Cortex of kidney (tissue), 1 donor: ENCODE measurements at regions not wholly inside any gene's neighbourhood (a gene's known extent, or its start where the extent isn't known, plus 50 kb on each side); places are given as distances from the start of the nearest gene placed in this dataset.

Experiments
- DNase-seq: peaks from one replicate; lab custom pipeline; 2025; lab: John Stamatoyannopoulos, UW

DNA sequence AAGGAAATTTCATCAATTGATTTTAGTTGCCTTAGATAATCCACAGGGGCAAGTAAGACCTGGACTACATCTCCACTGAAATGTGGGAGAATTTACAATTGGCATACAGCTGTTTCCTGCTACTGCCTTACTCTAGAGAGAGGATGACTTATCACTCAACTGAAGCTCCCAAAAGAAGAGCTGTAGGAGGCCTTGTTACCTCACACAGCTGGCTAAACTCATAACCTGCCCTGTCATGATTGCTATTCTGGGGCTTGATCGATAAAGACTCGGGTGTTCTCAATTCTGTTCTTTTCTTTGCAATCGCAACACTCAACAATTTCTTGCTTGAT, 1396.4 kb downstream of the EFNB2 start:
- DNase-seq: no peak

DNA sequence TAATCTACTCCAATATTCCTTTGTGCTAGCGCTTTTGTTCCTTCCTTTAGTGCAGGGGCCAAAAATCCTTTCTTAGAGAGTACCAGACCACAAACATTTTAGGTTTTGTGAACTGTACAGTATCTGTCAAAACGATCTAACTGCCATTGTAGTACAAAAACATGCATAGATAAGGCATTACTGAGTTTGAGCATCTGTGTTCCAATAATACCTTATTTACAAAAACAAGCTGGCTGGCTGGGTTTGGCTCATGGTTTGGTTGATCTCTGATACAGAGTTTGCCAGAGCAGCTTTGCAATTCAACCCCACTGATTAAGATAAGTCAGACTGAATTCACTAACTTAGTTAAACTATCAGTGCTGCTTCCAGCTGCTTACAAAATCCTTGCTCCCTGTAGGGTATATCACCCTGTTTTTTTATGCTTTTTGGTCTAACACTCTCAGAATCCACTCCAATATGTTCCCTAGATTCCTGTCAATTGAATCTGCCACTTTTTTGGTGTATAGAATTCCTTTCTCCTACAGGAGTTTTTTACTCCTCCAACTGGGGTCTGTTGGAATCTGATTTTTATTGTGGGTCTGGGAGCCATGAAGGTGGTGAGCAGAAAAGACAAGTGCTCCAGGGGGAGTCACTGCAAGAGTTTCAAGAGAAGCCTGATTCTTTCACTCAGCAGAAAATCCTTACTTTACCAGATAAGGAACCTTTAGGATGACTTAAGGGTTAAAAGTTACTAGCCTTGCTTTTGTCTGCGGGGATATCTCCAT, 1399.4 kb downstream of the EFNB2 start:
- no peak for DNase-seq

DNA sequence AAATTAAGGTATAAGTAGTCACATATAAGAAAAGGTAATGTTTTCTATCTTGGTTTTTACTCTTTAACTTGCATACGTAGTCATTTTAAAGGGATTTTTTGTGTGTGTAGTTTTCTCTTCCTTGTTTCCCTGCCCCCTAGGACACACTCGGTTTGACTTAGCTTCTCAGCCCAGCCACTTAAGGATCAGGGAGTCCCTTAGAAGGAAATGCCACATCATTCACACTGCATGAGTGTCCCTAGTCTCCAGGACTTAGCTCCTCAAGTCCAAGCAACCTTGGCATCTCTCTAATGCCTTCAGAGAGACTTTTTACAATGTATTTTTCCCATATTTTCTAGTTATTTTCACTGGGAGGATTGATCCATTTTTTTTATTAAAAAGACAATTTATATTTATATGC, 1407.7 kb downstream of the EFNB2 start:
- no peak for DNase-seq

DNA sequence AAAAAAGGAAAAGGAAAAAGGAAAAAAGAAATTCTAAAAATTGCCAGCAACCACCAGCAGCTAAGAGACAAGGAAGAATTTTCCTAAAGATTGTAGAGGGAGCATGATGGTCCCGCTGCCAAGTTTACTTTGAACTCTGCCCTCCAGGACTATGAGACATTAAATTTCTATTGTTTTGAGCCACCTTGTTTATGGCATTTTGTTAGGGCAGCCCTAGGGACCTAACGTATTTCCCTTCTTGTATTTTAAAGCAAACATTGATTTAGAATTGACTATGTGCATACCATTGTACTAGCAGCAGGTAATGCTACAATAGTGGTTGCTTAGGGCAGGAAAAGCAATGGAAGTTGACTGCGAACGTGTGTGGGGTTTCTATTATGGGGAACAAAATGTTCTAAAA, 1414.2 kb downstream of the EFNB2 start:
- no peak for DNase-seq

DNA sequence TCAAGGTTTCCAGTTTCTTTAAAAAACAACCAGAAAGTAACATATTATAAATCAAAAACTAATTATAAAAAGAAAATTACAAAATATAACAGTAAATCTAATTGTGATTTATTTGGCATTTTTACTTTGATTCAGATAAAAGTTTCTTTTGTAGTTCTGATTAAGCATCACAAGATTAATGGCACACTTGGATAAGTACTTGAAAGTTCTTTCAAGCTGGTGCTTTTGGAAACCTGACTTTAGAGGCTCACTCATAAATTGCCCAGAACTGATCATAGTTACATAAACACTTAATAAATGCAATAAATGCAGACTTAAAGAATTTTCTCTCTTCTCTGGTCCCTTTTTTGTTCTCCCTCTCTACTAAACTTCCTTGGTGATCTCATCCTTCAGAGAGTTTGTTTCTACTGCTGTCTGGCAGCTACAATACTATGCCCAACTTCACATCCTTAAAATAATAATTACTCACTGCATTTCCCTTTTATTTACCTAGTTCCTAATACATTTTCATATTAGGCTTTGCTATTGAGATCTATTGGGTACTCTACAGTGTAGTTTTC, 1417.0 kb downstream of the EFNB2 start:
- no peak for DNase-seq

DNA sequence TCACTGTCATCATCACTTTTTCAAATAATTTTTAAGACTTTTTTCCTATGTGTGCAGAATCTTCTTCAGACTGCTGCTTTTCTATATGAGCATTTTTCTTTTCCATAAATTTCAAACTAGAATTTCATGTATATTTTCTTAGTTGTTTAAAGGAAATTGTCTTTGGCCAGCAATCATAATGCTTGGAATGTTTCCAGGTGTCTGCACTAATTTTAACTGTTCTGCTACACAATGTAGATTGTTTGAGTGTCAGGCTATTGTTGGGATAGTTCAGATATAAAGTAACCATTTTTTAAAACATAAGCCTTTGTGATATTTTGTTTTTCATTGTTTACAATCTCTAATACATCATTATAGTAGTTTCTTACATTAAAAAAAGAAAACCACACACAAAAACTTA, 1418.5 kb downstream of the EFNB2 start:
- DNase-seq: no peak

DNA sequence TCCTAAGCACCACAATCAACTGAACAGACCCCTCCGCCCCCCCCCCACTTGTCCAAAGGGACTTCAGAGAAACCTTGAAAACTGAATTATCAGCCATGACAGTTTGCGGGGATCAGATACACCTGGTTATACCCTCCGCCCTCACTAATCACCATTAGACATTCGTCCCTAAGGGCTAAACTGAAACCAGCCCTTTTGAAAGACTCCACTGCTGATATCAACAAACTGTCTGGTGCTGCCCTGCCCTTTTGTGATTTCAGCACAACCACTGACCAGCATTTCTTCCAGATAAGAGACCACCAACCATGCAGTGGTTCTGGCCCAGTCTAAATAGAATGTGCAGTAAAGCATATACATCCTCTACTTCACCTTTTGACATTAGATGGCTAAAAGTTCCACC, 1422.9 kb downstream of the EFNB2 start:
- DNase-seq: no peak

DNA sequence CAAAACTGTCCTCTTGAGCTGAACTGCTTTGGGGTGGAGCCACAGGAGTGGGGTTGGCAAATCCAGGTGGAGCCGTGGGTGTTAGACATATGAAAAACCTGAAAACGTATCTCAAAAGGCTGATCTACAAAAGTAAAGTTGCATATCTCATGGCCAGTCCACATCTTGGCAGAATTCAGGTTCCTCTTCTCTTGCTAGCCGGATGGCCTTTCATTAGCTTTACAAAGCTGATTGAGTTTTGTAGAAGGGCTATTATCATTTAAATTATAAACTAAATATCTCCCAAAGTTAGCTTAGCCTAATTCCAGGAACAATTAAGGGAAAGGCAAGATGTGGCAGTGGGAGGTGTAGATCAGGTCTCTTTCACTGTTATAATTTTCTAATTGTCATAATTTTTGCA, 1427.7 kb downstream of the EFNB2 start:
- no peak for DNase-seq

DNA sequence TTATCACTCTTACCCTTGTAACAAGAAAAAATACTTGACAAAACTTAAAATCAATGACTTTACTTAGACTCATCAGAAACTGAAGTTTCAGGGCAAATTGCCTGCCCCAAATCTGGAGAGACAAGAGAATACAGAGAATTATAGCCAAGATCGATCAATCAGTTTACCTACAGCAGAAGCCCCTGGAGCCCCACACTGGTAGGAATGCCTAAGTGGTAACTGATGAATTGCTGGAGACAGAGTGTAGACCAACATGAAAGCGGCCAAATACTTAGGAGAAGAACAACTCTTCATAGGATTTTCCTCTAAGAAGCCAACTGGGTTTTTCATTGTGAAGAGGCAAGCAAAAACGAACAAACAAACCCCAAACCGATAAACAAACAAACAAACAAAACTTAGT, 1430.0 kb downstream of the EFNB2 start:
- no peak for DNase-seq

DNA sequence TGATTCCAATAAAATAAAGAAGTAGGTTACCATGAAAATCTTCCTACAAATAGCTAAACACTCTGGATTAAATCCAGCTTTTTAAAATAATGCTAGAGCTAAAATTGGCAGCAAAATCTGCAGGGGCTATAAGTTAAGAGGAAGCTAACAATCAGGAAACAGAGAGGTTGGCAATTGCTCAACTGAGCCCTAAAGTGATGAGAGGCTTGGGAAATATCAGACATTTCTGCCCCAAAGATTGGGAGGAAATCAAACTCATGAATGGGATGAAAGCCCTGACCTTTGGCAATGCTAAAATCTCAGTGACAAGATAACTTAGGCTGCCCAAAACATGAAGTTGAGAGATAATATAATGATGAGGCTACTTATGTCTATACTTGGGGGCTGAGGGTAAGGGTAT, 1437.9 kb downstream of the EFNB2 start:
- no peak for DNase-seq

DNA sequence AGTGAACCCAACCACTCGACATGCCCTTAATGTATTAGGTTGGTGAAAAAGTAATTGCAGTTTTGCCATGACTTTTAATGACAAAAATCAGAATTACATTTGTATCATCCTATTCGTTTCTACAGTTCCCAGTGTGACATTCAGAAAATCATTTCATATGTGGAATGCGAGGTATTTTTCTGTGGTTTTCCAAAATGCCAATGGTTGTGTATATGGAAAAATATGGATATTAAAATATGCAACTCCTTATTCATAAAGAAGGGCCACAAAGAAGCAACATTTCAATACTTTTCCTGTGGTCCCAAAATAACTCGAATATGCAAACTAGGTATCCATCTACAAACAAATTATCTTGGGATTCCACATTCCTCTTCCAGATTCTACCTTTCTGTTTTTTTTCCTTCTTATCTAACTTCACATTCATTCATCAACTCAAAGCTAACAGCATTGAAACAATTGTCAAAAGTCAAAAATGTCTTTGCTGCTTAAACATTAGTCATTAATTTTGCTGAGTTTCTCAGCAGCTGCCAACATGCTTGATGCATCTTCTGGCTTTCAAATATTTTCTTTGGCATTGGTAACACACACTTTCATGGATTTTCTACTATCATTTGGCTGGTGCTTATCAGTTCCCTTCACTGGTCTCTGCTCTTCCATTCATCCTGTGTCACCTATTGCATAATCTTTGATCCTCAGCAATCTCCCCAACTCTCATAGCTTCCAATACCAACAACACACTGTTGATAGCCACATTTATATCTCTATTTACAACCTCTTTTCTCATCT, 1445.4 kb downstream of the EFNB2 start:
- no peak for DNase-seq

DNA sequence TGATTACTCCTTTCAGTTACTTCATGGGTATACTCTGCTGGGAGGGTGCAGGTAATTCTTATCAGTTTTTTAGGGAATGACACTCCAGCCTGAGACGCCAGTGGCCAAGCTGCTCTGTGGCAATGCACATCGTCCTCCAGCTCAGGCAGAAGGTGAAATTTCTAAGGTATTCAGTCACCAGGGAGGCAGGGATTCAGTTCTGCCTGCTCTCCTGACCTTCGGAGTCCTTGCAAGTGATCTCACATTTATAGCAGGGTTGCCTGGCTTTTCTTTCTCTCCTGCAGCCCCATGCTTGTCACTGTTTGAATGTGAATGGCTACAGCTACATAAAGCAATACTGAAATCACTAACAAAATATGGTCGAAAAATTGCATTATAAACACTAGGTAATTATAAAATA, 1447.5 kb downstream of the EFNB2 start:
- DNase-seq: no peak

DNA sequence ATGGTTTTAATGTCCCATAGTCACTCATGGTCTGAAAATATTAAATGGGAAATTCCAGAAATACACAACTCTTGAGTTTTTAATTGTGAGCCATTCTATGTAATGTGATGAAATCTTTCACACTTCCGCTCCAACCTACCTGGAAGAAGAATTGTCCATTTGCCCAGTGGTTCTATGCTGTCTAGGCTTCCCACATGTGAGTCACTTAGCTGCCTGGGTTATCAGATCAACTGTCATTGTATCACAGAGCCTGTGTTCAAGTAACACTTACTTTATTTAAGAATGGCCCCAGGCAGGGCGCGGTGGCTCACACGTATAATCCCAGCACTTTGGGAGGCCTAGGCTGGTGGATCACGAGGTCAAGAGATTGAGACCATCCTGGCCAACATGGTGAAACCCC, 1450.5 kb downstream of the EFNB2 start:
- DNase-seq: no peak

DNA sequence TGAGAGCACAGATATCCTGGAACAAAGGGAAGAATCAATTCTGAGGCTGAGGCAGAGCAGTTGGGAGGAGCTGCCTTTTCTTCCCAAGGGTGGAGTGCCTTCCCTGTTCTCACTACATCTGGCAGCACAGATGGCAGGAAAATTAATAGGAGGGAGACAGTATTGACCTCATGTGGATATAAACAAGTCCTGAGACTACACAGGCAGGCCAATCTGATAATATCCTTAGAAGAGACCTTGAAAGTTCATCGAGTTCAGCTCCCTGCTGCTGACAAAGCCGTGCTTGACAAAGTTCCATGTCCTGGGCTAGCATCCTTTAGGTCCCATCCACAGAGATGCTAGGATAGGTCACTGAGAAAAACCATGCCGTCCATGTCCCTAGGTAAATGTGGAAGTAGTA, 1451.5 kb downstream of the EFNB2 start:
- DNase-seq: no peak

DNA sequence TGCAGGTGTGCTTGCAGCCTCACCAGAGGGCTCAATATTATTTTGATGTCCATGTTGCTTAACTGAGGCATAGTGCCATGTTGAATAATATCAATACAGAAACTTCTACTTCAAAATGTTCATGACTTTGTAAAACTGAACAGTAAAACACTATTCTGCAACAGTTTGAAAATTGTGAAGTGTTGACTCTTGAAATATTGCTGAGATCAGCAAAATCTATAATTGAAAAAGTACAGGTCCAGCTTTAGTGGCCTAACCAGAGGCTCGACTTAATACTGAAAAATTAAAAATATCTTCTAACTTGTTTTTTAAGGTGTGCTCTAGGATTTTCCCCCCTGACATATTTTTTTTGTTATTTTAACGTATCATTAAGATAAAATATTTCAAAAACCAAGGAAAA, 1460.7 kb downstream of the EFNB2 start:
- DNase-seq: no peak

DNA sequence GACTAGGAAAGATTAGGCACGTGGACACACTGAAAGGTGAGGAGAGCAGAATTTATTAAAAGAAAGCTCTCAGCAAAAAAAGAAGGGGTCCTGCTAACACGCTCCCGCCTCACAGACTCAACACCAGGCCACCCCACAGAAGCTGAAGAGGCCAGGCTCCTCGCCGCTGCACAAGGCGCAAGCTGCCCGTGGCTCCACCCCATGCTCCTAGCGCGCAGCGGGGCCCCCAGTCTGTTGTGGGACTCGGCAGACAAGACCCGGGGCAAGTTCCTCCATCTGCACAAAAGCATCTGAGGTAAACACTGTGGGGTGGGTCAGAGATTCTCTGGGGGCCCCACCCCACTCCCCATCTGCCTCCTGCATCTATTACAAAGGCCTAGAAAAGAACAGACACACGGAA, 1462.4 kb downstream of the EFNB2 start:
- no peak for DNase-seq

DNA sequence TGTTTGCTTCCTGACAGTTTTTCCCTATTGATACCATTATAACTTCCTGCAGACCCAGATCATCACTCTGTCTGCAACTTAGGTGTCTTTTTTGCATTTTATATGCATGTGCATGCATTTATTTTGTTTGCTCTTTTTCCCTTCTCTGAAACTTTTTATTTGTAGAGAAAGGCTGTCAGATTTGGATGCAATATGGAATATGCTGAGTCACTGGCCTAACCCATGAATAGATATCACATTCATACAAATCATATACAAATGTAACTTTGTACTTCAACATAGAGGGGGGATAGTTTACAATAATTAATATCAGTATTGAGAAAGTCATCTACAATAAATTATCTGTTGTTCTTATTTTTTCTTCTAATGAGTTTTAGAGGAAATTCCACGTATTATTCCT, 1465.0 kb downstream of the EFNB2 start:
- no peak for DNase-seq

DNA sequence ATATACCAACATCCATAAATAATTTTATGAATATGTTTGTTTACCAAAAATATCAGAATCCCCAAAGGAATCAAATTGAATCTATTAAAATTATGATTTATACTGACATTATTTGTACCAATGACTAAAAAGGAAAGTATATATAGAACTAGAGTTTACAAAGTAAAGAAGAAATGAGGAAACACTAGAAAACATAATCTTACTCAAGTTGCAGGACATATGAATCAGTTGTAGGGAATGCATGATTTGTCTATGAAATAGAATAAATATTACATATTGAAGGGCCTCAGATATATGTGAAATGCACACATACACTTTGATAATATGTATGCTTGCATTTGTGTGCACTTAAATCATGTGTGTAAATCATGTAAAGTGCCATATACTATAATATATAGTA, 1466.4 kb downstream of the EFNB2 start:
- no peak for DNase-seq

DNA sequence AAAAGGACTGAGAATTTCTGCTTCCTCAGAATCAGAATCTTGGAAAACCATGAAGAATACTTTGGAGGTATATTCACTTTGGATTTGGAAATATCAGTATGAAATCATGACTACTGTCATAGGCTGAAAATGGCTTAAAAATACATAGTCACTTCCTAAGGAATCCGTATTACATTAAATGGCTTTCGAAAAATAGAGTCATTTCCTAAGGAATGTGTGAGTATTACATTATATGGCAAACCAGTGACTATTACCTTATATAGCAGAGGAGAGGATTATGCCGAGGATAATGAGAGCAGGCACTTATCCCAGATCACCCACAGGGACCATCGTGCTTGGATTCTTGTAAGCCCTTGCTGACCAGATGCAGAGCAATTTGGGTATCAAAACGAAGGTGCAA, 1471.8 kb downstream of the EFNB2 start:
- DNase-seq: no peak

DNA sequence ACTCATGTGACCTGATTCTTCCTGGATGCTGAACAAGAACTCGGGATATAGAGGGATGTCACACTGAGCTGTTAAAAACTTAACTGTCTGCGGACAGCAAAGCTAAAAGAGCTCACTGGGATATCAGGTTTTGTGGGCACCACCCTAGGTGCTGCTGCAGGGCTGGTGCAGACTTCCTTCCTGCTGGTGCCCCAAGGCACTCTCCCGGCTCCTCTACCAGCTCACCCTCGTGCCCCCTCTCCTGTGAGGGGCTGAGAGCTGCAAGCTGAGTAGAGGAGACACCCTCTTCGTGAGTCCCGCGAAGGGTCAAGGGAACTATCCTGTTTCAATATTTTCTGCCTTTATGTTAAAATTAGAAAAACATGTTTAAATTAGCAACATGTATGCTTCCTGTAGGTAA, 1475.7 kb downstream of the EFNB2 start:
- no peak for DNase-seq

DNA sequence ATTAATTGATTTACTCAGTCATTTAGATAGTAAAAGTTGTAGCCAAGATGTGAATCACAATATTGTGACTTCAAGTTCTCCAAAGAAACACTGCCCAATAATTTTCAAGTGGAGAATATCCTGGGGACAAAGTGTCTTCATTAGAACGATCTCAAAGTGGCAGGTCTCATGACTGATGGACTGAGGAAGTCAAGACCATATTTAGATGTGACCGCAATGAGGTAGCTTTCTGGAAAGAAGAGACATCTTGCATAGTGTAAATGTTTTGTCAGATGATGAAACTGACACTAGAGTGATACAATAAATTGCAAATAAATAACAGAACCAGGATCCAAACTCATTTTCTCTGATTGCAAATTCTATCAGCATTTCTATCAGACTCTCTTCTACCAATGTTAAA, 1476.9 kb downstream of the EFNB2 start:
- no peak for DNase-seq

DNA sequence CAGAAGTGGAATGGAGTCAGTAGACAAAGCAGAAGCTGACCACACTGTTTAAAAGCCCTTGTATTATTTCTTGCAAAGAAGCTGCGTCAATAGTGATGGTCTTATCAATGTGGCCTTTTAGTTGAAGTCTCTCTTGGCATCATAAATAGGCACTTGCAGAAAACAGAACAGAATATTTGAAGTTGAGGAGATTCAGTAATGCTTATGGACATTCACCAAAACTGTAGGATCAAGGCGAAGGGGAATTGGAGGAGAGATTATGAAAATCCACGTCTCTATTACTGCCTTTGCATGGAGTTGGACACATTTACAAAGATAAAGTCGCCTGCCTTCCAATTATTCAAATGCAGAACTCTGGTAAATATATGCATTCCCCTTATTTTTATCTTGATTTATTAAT, 1482.8 kb downstream of the EFNB2 start:
- no peak for DNase-seq

DNA sequence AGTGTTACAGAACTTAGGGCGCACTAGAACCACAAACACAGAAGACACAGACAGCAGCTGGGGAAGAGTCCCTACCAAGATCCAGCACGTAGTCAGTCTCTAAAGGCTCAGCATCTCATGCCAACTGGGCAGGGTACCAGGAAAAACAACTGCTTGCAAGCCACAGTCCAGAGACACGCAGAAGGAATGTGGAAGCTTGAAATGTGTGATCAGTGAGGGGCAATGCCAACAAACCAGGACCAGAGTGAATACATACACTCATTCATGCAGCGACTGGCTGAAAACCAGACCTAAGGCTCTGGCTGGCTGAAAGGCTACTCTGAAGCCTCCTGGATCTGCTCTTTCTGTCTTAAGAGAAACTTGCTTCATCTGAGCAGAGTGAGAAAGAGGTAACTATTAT, 1484.8 kb downstream of the EFNB2 start:
- no peak for DNase-seq

DNA sequence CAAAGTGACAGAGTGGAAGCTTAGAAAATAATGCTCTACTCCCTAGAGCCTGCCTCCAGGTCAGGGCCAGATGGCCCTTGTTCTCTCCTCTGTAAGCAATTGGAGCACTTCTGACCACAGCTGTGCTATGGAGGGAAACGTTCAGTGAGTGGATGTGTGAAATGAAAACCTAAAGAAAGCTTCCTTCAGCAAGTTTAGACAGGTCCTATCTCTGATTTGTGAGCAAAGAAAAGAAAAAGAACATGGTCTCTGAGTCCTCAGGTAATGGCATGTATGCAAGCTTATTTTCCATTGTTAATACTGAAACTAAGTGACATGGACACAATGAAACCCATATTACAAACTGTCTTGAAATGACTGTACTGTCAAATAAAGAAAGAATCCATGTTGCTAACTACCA, 1486.8 kb downstream of the EFNB2 start:
- DNase-seq: no peak
